Stimulated activated CD4-positive, alpha-beta T cell treated with anti-CD3 and anti-CD28 coated beads, Interleukin-4, amount 100 ng/mL, for 4 hours (primary cell): ENCODE measurements at regions not wholly inside any gene's neighbourhood (a gene's known extent, or its start where the extent isn't known, plus 50 kb on each side); places are given as distances from the start of the nearest gene placed in this dataset.

Experiments
- DNase-seq, 2 experiments: peaks; one replicate each; pipeline ENCODE4 v3.0.0-alpha.2; 2020

- no peak for DNase-seq
These were observed 75.2 kb upstream of the MYL2 start for GRCh38 chr12:110995615-110996014.

- DNase-seq: no peak
These were observed 74.6 kb upstream of the MYL2 start for GRCh38 chr12:110995016-110995415.

- no peak for DNase-seq
These were observed 73.1 kb upstream of the MYL2 start for GRCh38 chr12:110993434-110993833.

GRCh38 chr12:110992909-110993308, 72.5 kb upstream of the MYL2 start:
- no peak for DNase-seq

GRCh38 chr12:110983811-110984210, 63.4 kb upstream of the MYL2 start:
- no peak for DNase-seq

- DNase-seq: no peak
These were observed 52.5 kb upstream of the MYL2 start for GRCh38 chr12:110972866-110973265.

- DNase-seq: no peak
These were observed 51.6 kb upstream of the MYL2 start for GRCh38 chr12:110971936-110972335.

- no peak for DNase-seq
These were observed 51.0 kb upstream of the MYL2 start for GRCh38 chr12:110971189-110971920.
